B cell (primary cell): ENCODE measurements at regions not wholly inside any gene's neighbourhood (a gene's known extent, or its start where the extent isn't known, plus 50 kb on each side); places are given as distances from the start of the nearest gene placed in this dataset.

Source experiments
- EZH2 ChIP-seq: IDR thresholded peaks from 2 replicates; pipeline ENCODE4 v1.6.1; 2012; ENCODE audit warnings: borderline replicate concordance, low read depth, mild to moderate bottlenecking, moderate library complexity, low read length; ENCODE audit not compliant: insufficient read depth, poor library complexity, severe bottlenecking
- TF ChIP-seq, protein P1 (sequence below): fragments of 200-600 bp; IDR thresholded peaks from one replicate; pipeline ENCODE4 v1.8.0; 2022; ENCODE audit warnings: antibody characterized with exemption, mild to moderate bottlenecking

DNA sequence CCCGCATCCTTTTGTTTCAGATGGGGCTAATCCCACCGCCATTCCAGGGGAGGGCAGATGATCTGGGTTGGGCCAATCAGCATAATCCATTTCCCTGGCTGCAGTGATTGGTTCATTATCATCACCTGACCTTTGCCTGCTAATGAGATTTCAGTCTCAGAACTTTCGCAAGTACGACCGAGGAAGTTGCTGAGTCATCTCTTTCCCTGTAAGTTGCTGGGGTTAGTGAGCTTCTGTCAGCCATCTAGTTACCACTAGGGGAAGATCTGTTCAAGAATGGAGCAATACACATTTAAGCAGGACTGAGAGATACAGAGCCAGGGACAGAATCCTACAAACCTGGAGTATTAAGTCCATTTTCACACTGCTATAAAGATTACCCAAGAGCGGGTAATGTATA, 65.3 kb upstream of the NUDT7 start:
- TF ChIP-seq, protein P1, sequence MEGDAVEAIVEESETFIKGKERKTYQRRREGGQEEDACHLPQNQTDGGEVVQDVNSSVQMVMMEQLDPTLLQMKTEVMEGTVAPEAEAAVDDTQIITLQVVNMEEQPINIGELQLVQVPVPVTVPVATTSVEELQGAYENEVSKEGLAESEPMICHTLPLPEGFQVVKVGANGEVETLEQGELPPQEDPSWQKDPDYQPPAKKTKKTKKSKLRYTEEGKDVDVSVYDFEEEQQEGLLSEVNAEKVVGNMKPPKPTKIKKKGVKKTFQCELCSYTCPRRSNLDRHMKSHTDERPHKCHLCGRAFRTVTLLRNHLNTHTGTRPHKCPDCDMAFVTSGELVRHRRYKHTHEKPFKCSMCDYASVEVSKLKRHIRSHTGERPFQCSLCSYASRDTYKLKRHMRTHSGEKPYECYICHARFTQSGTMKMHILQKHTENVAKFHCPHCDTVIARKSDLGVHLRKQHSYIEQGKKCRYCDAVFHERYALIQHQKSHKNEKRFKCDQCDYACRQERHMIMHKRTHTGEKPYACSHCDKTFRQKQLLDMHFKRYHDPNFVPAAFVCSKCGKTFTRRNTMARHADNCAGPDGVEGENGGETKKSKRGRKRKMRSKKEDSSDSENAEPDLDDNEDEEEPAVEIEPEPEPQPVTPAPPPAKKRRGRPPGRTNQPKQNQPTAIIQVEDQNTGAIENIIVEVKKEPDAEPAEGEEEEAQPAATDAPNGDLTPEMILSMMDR = no peak
- no peak for TF ChIP-seq EZH2
